ENCODE measurements at regions not wholly inside any gene's neighbourhood (a gene's known extent, or its start where the extent isn't known, plus 50 kb on each side); places are given as distances from the start of the nearest gene placed in this dataset.
"Not testable (repeated sequence)": the region's sequence is repeated elsewhere in the genome, so short reads cannot be mapped to it uniquely, and the experiment has no call there.

GRCh38 chr4:141356321-141356962 is 135.7 kb downstream of the ZNF330 start:
- intact Hi-C loops (cut with micrococcal nuclease; ENCODE audit: unreplicated experiment) = no loop called here
- Histone ChIP-seq H3K27me3 (replicated peaks; ENCODE audit: insufficient read depth, low read depth, low read length, poor library complexity) (peaks cover 4% of the 10 kb centered on the region), H3K36me3 (ENCODE audit: insufficient read depth, low read length, poor library complexity, severe bottlenecking) (no peaks in the 10 kb centered on the region), H3K9me3 (ENCODE audit: low read depth, low read length, poor library complexity, severe bottlenecking) (no peaks in the 10 kb centered on the region), H3K27ac (ENCODE audit: low read depth, low read length, poor library complexity, severe bottlenecking) (no peak overlapping the region), H3K4me1 (ENCODE audit: insufficient read depth, low read length, poor library complexity, severe bottlenecking) (peaks cover 21% of the 10 kb centered on the region), H3K4me3 (ENCODE audit: low read depth, low read length, poor library complexity, severe bottlenecking) (no peak overlapping the region)
- no peak for DNase-seq (ENCODE audit: low spot score)
- ChIA-PET POLR2A (ENCODE audit: low non-redundant PET) (no interaction called here), CTCF (no interaction called here)
- TF ChIP-seq CTCF (conservative IDR thresholded peaks at IDR 0.05; ENCODE audit: low read depth, low read length) = no peak
- no peak for TF ChIP-seq EZH2 (IDR thresholded peaks at IDR 0.05; ENCODE audit: borderline replicate concordance, low read depth, low read length, poor library complexity, severe bottlenecking)
- BruUV-seq (replicated peaks) = no TSS peak

GRCh38 chr4:141356963-141357335 is 136.3 kb downstream of the ZNF330 start:
- Histone ChIP-seq H3K27ac (ENCODE audit: low read depth, low read length, poor library complexity, severe bottlenecking) (no peak overlapping the region), H3K36me3 (ENCODE audit: insufficient read depth, low read length, poor library complexity, severe bottlenecking) (no peaks in the 10 kb centered on the region), H3K4me3 (ENCODE audit: low read depth, low read length, poor library complexity, severe bottlenecking) (no peak overlapping the region), H3K9me3 (ENCODE audit: low read depth, low read length, poor library complexity, severe bottlenecking) (no peaks in the 10 kb centered on the region), H3K27me3 (replicated peaks; ENCODE audit: insufficient read depth, low read depth, low read length, poor library complexity) (peaks cover 4% of the 10 kb centered on the region), H3K4me1 (ENCODE audit: insufficient read depth, low read length, poor library complexity, severe bottlenecking) (peaks cover 16% of the 10 kb centered on the region)
- TF ChIP-seq EZH2 (IDR thresholded peaks at IDR 0.05; ENCODE audit: borderline replicate concordance, low read depth, low read length, poor library complexity, severe bottlenecking) (no peak), CTCF (conservative IDR thresholded peaks at IDR 0.05; ENCODE audit: low read depth, low read length) (no peak)
- CTCF ChIA-PET = no interaction called here
- no TSS peak for BruUV-seq (replicated peaks)
- POLR2A ChIA-PET (ENCODE audit: low non-redundant PET) = no interaction called here
- intact Hi-C loops (cut with micrococcal nuclease; ENCODE audit: unreplicated experiment) = no loop called here
- DNase-seq (ENCODE audit: low spot score) = no peak

GRCh38 chr4:141368241-141368640 is 147.5 kb downstream of the ZNF330 start:
- H3K27ac ChIP-seq (ENCODE audit: low read depth, low read length, poor library complexity, severe bottlenecking); H3K4me1 ChIP-seq (ENCODE audit: insufficient read depth, low read length, poor library complexity, severe bottlenecking); intact Hi-C loops (cut with micrococcal nuclease; ENCODE audit: unreplicated experiment); CTCF ChIA-PET; H3K36me3 ChIP-seq (ENCODE audit: insufficient read depth, low read length, poor library complexity, severe bottlenecking); DNase-seq (ENCODE audit: low spot score); H3K9me3 ChIP-seq (ENCODE audit: low read depth, low read length, poor library complexity, severe bottlenecking); BruUV-seq (replicated peaks); H3K4me3 ChIP-seq (ENCODE audit: low read depth, low read length, poor library complexity, severe bottlenecking); POLR2A ChIA-PET (ENCODE audit: low non-redundant PET); H3K27me3 ChIP-seq (replicated peaks; ENCODE audit: insufficient read depth, low read depth, low read length, poor library complexity): not testable (repeated sequence)

- ChIA-PET POLR2A (ENCODE audit: low non-redundant PET) (no interaction called here), CTCF (no interaction called here)
- Histone ChIP-seq H3K4me1 (ENCODE audit: insufficient read depth, low read length, poor library complexity, severe bottlenecking) (no peaks in the 10 kb centered on the region), H3K9me3 (ENCODE audit: low read depth, low read length, poor library complexity, severe bottlenecking) (no peaks in the 10 kb centered on the region), H3K27ac (ENCODE audit: low read depth, low read length, poor library complexity, severe bottlenecking) (no peak overlapping the region), H3K4me3 (ENCODE audit: low read depth, low read length, poor library complexity, severe bottlenecking) (no peak overlapping the region), H3K36me3 (ENCODE audit: insufficient read depth, low read length, poor library complexity, severe bottlenecking) (no peaks in the 10 kb centered on the region), H3K27me3 (replicated peaks; ENCODE audit: insufficient read depth, low read depth, low read length, poor library complexity) (no peaks in the 10 kb centered on the region)
- TF ChIP-seq EZH2 (IDR thresholded peaks at IDR 0.05; ENCODE audit: borderline replicate concordance, low read depth, low read length, poor library complexity, severe bottlenecking) (no peak), CTCF (conservative IDR thresholded peaks at IDR 0.05; ENCODE audit: low read depth, low read length) (no peak)
- no TSS peak for BruUV-seq (replicated peaks)
- intact Hi-C loops (cut with micrococcal nuclease; ENCODE audit: unreplicated experiment) = no loop called here
- no peak for DNase-seq (ENCODE audit: low spot score)
Measured at GRCh38 chr4:141371206-141371605, 150.5 kb downstream of the ZNF330 start.

Data from A673 (cell line).